HG03460 (cell line): ENCODE measurements at regions not wholly inside any gene's neighbourhood (a gene's known extent, or its start where the extent isn't known, plus 50 kb on each side); places are given as distances from the start of the nearest gene placed in this dataset.

ENCODE experiments used
- ATAC-seq: cut with Tn5 transposase; IDR thresholded peaks from one replicate; pipeline ENCODE4 v1.9.1; 2021; ENCODE audit not compliant: unreplicated experiment

DNA sequence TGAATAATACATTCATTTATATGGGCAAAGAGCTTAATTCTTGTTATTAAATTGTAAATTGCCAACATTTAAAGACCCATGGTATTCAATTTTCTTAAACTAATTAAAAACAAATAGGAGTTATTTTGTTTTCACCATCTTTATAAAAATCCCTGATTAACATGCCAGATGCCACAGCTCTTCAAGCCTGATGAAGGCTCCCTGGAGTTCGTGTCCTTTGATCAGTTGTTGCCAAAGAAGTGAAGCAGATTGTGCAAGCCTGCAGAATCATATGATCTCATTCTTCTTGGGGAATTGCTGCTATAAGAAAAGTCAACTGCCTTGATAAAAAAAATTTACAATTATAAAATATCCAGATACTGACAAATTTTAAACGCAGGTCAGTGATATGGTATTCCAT, 288.3 kb upstream of the PPFIA2 start:
- ATAC-seq, result no peak

GRCh38 chr12:82040987-82041743, 282.0 kb upstream of the PPFIA2 start:
- ATAC-seq, result no peak

- ATAC-seq, result no peak
These were observed 275.6 kb upstream of the PPFIA2 start for GRCh38 chr12:82034769-82035168.

DNA sequence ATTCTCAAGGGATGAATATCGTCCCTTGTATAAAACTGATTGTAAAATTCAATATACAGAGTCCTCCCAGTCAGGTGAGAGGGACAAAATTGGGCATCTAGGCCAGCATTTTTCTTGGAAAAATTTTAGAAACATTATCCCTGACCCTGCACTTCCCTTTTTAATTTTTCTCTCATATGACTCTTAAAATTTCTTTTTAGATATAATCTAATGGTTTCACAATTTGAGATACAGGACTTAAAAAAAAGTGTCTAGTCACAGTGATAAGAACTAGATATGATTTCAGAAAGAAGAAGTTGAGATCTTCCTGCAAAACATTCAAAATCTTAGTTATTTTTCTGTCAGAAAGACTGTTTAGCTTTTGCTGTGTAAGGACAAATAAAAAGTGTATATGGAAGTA, 270.8 kb upstream of the PPFIA2 start:
- ATAC-seq, result no peak

DNA sequence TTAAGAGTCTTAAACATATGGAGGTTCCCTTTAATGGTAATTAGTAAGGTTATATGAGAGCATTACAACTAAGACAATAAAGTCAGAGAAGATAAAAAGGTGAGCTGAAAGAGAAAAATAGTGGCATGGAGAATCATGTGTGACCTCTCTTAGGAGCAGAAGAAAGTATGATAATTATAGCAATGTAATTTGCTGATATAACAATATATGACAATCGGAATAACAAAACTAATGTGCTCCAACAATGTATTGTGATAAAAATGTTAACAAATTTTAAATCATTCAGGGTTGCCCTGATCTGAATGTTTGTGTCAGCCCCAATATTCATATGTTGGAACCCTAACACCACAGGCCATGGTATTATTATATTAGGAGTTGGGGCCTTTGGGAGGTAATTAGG, 269.6 kb upstream of the PPFIA2 start:
- no peak for ATAC-seq

GRCh38 chr12:82027612-82028011, 268.5 kb upstream of the PPFIA2 start:
- no peak for ATAC-seq

GRCh38 chr12:82025462-82025861, 266.3 kb upstream of the PPFIA2 start:
- ATAC-seq, result no peak

DNA sequence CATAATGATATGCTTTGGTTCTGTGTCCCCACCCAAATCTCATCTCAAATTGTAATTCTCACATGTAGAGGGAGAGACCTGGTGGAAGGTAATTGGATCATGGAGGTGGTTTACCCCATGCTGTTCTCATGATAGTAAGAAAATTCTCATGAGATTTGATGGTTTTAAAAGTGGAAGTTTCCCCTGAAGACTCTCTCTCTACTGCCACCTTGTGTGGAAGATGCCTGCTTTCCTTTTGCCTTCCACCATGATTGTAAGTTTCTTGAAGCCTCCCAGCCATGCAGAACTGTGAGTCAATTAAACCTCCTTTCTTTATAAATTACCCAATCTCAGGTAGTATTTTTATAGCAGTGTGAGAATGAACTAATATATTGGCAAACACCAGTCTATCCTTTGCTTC, 260.4 kb upstream of the PPFIA2 start:
- no peak for ATAC-seq

- peak; percentile 98 for ATAC-seq
These were observed 256.6 kb upstream of the PPFIA2 start for GRCh38 chr12:82015623-82016347.

DNA sequence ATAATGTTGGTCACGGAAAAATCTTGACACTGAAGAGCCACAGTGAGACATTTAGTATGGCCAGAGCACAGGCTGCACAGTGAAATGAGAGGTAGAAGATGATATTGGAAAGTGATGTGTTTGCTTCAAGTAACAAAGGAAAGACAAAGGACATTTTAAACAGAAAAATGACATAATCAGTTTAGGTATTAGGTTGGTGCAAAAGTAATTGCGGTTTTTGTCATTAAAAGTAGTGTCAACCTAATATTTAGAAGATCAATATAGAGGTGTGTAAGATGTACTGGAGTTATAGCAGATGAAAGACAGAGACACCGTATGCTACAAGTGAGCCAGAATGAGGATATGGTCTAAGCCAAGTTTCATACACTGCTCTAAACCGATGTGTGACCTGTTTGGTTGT, 253.0 kb upstream of the PPFIA2 start:
- ATAC-seq, result no peak

DNA sequence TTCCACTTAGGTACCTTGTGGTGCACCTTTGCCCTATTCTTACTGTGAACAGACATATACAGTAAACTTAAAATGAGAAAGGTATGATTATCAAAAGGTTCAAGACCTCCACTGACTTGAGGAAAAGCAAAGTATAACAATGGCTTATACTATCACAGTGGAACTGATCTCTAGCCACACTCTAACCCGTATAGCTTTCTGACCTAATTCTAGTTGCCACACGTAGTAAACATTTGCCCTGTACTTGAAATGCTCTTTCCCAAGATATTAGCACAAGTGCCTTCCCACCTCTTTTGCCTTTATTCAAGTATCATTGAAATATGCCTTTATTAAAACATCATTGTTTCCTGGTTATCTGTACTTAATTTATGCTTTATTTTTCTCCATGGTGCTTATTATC, 250.4 kb upstream of the PPFIA2 start:
- no peak for ATAC-seq

DNA sequence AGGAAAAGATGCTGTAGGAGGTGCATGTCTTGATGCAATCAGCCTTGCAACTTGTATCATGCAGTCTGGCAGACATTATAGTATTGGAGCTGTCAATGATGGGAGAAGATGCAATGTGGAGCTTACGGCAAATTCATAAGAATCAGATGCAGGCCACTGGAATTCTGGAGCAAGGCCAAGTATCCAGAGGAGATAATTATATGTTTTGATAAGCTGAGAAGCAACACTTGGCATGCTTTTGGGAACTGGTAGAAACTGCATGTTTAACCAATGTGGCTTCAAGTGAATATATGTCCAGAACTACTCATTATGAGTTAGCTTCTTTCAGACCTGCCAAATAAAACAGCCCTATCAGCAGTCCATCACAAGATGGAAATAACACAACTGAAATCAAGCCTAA, 249.1 kb upstream of the PPFIA2 start:
- no peak for ATAC-seq

DNA sequence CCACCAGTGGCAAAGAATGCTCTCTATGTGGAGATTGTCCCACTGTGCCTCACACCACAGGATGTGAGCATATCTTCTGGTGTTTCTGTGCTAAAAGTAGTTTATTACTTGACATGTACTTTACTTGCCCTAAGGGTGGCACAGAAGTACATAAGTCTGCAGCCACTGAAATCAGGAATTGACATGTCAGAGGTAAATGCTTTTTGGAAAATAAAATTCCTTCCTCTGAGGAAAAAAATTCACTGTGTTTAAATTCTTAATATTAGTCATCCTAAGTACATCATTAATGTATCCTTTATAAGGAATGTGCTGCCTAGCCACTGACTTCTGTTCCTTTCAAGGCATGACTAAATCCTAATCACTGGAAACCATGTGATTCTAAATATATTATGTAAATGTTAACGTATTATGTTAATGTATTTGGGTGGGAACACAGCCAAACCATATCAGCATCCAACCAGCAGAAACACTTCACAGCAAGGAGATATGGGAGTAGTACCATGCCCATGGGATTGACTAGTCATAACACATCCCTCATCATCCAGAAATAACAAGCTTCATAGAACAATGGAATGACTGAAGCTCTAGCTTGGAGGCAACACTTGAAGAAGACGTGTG, 239.7 kb upstream of the PPFIA2 start:
- ATAC-seq, result no peak

GRCh38 chr12:81992461-81992860, 233.3 kb upstream of the PPFIA2 start:
- peak; percentile 67 for ATAC-seq

DNA sequence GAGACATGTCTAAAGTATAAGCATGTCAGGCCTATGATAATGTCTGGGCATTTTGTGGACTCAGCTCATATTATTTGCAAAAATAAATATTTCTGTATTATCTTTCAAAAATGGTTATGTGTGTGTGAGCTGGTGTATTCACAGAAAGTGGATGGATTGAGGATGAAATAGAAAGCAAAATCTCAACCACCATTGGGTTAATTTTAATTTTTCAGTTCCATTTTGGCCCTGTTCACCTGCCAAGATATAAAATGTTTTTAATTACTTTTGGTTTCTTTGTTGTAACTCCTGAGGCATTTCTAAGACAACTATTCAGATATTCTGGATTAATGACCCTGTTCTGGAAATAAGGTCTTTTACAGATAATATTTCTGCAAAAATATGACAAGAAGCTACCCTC, 232.7 kb upstream of the PPFIA2 start:
- ATAC-seq, result no peak

GRCh38 chr12:81988362-81988761, 229.2 kb upstream of the PPFIA2 start:
- no peak for ATAC-seq

- ATAC-seq, result no peak
These were observed 228.2 kb upstream of the PPFIA2 start for GRCh38 chr12:81987371-81987770.

GRCh38 chr12:81976661-81977060, 217.5 kb upstream of the PPFIA2 start:
- no peak for ATAC-seq

DNA sequence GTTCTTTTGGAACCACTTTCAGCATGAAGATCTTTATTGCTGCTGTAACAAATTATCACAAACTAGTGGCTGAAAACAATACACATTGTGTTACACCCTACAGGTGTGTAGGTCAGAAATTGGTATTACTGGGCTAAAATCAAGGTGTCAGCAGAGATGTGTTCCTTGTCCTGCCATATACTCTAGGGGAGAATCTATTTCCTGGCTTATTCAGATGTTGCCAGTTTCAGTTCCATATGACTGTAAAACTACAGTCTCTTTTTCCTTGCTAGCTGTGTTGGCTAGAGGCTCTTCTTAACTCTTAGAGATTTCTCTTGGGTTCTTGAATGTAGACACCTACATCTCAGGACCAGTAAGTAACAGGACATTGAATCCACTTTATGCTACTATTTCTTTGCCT, 215.6 kb upstream of the PPFIA2 start:
- no peak for ATAC-seq

GRCh38 chr12:81968421-81968820, 209.3 kb upstream of the PPFIA2 start:
- no peak for ATAC-seq

DNA sequence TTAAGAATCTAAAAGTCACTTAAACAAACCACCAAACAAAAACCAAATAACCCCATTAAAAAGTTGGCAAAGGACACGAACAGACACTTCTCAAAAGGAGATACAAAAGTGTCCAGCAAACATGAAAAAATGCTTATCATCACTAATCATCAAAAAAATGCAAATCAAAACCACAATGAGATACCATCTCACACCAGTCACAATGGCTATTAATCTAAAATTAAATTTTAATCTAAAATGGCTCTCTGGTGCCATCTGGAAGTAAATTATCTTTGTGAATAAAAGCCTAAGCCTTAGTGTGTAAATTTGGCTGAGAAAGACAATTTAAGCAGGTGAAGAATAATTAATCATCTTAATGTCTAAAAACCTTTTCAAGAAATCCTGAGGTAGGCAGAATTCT, 204.5 kb upstream of the PPFIA2 start:
- ATAC-seq, result no peak

- no peak for ATAC-seq
These were observed 203.9 kb upstream of the PPFIA2 start for GRCh38 chr12:81963026-81963425.
